LNCaP clone FGC (cell line): ENCODE measurements at regions not wholly inside any gene's neighbourhood (a gene's known extent, or its start where the extent isn't known, plus 50 kb on each side); places are given as distances from the start of the nearest gene placed in this dataset.
A peak's percentile ranks its signal among the peaks of the same experiment; 100 is the strongest.

ENCODE experiments used
- DNase-seq: peaks from one replicate; pipeline ENCODE4 v3.0.0-alpha.2; 2011; ENCODE audit warnings: low read depth
- H3K4me3 ChIP-seq: 2 replicates; pipeline ENCODE4 v1.5.1; 2011; ENCODE audit warnings: mild to moderate bottlenecking, low read depth, low read length, control low read depth
- TF ChIP-seq, protein P1 (sequence below): IDR thresholded peaks from 2 replicates; pipeline ENCODE4 v1.5.1; 2012; ENCODE audit warnings: mild to moderate bottlenecking; ENCODE audit not compliant: control insufficient read depth, insufficient read depth; ENCODE audit errors: extremely low read depth

DNA sequence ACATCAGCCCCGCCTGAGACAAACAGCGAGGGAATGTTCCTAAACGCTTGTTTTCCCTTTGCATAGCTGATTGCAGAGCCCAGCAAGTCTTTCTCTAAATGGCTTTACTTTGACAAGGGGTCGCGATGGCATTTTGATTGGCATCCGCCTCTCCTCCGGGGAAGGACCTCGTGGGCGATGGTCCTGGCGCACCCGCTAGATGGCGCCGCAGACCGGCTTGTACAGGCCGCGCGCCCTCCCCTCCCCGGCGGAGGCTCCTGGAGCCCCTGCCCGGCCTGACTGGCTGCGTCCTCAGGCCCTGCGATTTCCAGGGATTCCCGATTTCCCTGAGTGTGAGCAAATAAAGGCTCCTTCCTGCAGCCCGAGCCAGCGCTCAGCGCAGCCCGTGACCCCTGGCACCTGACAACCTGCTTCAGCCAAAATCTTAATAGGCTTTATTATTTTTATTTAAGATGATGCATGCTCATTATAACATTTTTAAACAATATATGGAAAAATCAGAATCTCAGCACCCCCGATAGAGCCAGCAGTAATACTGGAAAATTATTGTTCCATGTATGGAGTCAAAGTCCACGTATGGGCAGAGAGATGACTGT is 468.3 kb downstream of the AACS start:
- no peak overlapping the region for H3K4me3 ChIP-seq
- DNase-seq = no peak
- TF ChIP-seq, protein P1, sequence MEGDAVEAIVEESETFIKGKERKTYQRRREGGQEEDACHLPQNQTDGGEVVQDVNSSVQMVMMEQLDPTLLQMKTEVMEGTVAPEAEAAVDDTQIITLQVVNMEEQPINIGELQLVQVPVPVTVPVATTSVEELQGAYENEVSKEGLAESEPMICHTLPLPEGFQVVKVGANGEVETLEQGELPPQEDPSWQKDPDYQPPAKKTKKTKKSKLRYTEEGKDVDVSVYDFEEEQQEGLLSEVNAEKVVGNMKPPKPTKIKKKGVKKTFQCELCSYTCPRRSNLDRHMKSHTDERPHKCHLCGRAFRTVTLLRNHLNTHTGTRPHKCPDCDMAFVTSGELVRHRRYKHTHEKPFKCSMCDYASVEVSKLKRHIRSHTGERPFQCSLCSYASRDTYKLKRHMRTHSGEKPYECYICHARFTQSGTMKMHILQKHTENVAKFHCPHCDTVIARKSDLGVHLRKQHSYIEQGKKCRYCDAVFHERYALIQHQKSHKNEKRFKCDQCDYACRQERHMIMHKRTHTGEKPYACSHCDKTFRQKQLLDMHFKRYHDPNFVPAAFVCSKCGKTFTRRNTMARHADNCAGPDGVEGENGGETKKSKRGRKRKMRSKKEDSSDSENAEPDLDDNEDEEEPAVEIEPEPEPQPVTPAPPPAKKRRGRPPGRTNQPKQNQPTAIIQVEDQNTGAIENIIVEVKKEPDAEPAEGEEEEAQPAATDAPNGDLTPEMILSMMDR = peak; percentile 92

DNA sequence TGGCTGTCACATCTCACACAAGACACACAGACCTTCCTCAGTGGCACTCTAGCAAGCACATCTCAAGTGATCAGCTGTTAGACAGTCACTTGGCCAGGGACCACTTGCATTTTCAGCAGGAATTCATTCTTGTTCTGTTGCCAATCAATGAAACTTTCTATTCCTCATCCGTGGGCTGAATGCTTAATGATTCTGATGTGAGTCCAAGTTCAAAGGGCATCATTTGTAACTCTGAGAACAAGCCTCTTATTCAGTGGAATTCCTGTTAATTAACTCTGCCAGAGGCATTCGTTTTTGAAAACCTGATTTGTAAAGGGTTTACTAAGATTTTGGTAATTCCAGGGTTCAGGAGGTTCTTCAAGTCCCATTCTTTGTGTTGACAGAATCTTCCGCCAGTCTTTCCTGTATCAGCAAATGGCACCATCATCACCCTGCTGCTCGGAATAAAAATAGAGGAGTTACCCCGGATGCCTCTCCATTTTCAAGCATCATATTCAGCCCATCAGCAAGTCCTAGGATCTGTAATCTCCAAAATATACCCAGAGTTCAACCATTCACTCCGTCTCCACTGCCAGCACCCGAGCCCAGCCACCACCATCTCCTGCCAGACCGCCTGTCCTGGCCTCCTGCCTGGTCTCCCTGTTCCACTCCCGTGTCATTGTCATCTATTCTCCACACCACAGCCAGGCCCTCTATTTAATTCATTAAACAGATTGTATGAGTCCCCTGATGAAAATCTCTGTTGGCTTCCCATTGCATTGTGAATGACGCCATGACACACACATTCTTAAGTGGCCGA is 473.4 kb downstream of the AACS start:
- H3K4me3 ChIP-seq = no peak overlapping the region
- TF ChIP-seq, protein P1 = no peak
- DNase-seq = no peak

DNA sequence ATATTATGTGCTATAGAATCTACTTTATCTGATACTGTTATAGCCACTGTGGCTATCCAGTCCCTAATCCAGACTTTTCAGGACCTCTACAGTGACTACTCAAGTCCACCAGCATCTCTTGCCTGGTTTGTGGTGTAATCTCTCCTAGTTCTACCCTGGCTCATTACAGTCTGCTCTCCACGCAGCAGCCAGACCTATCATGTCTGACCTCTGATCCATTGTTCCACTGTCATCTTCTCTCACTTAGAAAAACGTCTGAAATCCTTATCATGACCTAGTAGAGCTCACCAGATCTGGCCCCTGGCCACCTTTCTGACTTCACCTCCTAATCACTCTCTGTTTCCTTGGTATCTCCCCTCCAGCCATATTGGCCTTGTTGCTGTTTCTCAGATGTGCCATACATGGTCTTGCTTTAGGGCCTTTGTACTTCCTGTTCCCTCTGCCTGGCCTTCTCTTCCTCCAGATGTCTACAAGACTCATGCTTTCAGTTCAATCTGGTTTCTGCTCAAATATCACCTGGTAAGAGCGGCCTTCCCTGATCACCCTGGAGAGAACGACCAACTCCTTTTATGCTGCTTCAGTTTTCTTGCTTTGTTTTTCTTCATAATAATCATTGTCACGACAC is 475.5 kb downstream of the AACS start:
- TF ChIP-seq, protein P1 = no peak
- DNase-seq = no peak
- H3K4me3 ChIP-seq = no peak overlapping the region

DNA sequence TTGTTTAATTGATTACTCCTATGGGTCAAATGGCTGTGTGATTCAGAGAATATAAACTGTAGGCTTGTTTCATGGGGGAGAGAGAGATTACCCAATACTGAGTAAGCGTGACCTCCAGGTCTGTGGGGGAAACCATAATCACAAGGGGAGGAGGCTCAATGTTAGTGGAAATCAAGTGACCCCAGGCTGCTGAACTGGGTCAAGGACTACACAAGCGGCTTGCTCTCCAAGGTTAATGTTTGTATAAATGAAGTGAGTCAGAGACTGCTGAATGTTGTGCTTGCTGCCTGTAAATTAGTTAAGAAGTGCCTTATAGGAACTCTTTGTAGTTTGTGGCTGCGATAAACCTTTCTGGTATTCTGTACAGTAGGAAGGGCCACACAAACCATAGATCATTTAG is 479.7 kb downstream of the AACS start:
- TF ChIP-seq, protein P1 = no peak
- no peak for DNase-seq
- H3K4me3 ChIP-seq = no peak overlapping the region

DNA sequence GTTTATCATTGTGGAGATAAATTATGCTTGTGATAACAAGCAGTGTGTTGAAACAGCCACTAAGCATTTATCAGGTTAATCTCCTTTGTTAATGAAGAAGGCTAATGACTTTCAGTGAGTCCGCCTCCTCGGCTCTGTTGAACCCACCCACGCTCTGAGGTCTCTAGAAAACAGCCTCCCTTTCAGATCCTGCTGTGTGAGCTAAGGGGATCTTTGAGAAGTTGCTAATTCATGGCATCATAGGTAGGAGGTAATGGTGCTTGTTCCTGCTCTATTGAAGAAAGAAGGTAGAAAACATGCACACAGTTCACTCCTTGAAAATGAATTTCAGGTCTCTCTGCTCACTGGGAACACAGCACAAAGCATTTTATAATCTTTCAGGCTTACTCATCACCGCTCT is 483.9 kb downstream of the AACS start:
- no peak overlapping the region for H3K4me3 ChIP-seq
- no peak for DNase-seq
- TF ChIP-seq, protein P1 = no peak

DNA sequence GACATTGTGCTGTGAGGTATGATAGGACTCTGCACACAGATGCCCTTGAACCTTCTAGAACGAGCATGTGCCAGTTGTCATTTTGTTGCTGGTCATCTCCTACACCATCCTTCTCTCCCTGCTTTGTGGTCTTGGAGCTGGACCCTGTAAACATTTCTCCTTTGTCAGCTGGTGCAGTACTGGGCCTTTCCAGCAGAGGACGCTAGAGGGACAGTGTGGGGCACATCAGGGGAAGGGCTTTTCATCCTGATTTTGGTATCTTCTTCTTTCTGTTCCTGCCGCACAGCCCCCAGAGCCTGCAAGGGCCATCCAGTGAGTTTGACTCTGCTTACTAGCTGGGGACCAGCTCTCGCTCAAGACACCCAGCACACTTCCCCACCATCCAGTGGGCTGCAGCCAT is 484.6 kb downstream of the AACS start:
- no peak overlapping the region for H3K4me3 ChIP-seq
- no peak for DNase-seq
- TF ChIP-seq, protein P1 = peak; percentile 43
